Esophagus squamous epithelium (tissue), 4 donors: ENCODE measurements at regions not wholly inside any gene's neighbourhood (a gene's known extent, or its start where the extent isn't known, plus 50 kb on each side); places are given as distances from the start of the nearest gene placed in this dataset.

Source experiments
- POLR2A ChIP-seq, 4 donors: fragments of 450-650 bp; IDR thresholded peaks; one replicate each; pipeline ENCODE4 v1.6.1; 2017; ENCODE audit warnings: antibody characterized with exemption in 4 of 4, mild to moderate bottlenecking in 4 of 4, moderate library complexity in 3 of 4
- TF ChIP-seq, protein P1 (sequence below), 6 experiments: fragments of 450-650 bp in 4 of 6; fragments of 200-600 bp in 2 of 6; sonication (generic) in 2 of 6; IDR thresholded peaks; one replicate each; pipeline ENCODE4 v1.5.1; 2016 to 2019; ENCODE audit warnings: antibody characterized with exemption in 6 of 6, mild to moderate bottlenecking in 4 of 6, moderate library complexity in 4 of 6

- TF ChIP-seq, protein P1, sequence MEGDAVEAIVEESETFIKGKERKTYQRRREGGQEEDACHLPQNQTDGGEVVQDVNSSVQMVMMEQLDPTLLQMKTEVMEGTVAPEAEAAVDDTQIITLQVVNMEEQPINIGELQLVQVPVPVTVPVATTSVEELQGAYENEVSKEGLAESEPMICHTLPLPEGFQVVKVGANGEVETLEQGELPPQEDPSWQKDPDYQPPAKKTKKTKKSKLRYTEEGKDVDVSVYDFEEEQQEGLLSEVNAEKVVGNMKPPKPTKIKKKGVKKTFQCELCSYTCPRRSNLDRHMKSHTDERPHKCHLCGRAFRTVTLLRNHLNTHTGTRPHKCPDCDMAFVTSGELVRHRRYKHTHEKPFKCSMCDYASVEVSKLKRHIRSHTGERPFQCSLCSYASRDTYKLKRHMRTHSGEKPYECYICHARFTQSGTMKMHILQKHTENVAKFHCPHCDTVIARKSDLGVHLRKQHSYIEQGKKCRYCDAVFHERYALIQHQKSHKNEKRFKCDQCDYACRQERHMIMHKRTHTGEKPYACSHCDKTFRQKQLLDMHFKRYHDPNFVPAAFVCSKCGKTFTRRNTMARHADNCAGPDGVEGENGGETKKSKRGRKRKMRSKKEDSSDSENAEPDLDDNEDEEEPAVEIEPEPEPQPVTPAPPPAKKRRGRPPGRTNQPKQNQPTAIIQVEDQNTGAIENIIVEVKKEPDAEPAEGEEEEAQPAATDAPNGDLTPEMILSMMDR (IDR thresholded peaks at IDR 0.05) = no peak
- no peak for TF ChIP-seq POLR2A (IDR thresholded peaks at IDR 0.05)
These were observed 98.9 kb upstream of the ISX start for GRCh38 chr22:34966980-34967565.
